MM.1S (cell line): ENCODE measurements at regions not wholly inside any gene's neighbourhood (a gene's known extent, or its start where the extent isn't known, plus 50 kb on each side); places are given as distances from the start of the nearest gene placed in this dataset.

Experiments used
- DNase-seq: peaks from one replicate; pipeline ENCODE4 v3.0.0-alpha.2; 2015
- H2AFZ ChIP-seq: fragments of 300-600 bp; sonication (generic); 2 replicates; pipeline ENCODE4 v1.6.0; 2016; ENCODE audit warnings: antibody characterized with exemption, low read length
- H3F3A ChIP-seq: fragments of 300-600 bp; sonication (generic); 2 replicates; pipeline ENCODE4 v1.6.1; 2016; ENCODE audit warnings: mild to moderate bottlenecking, antibody characterized with exemption, low read length, moderate library complexity, mixed read lengths; ENCODE audit not compliant: insufficient read depth
- H3K27ac ChIP-seq: fragments of 300-600 bp; sonication (generic); 2 replicates; pipeline ENCODE4 v1.5.1; 2016; ENCODE audit warnings: mild to moderate bottlenecking, low read length
- H3K27me3 ChIP-seq: fragments of 300-600 bp; sonication (generic); replicated peaks from 2 replicates; pipeline ENCODE4 v1.6.0; 2016; ENCODE audit warnings: low read length; ENCODE audit not compliant: insufficient read depth
- H3K36me3 ChIP-seq: fragments of 300-600 bp; sonication (generic); replicated peaks from 2 replicates; pipeline ENCODE4 v1.6.1; 2016; ENCODE audit warnings: mild to moderate bottlenecking, low read length, mixed read lengths; ENCODE audit not compliant: insufficient read depth
- H3K4me1 ChIP-seq: fragments of 300-600 bp; sonication (generic); 2 replicates; pipeline ENCODE4 v1.6.1; 2016; ENCODE audit warnings: low read length, mixed read lengths
- H3K4me2 ChIP-seq: fragments of 300-600 bp; sonication (generic); 2 replicates; pipeline ENCODE4 v1.6.0; 2016; ENCODE audit warnings: low read depth, low read length
- H3K4me3 ChIP-seq: fragments of 300-600 bp; sonication (generic); 2 replicates; pipeline ENCODE4 v1.5.1; 2016; ENCODE audit warnings: low read length, mixed read lengths
- H3K79me2 ChIP-seq: fragments of 300-600 bp; sonication (generic); 2 replicates; pipeline ENCODE4 v1.6.1; 2016; ENCODE audit warnings: mixed run types, low read length, mixed read lengths
- H3K9ac ChIP-seq: fragments of 300-600 bp; sonication (generic); 2 replicates; pipeline ENCODE4 v1.6.1; 2016; ENCODE audit warnings: low read length, mixed read lengths
- H3K9me2 ChIP-seq: fragments of 300-600 bp; sonication (generic); replicated peaks from 2 replicates; pipeline ENCODE4 v1.6.1; 2016; ENCODE audit warnings: mild to moderate bottlenecking, low read length, mixed read lengths; ENCODE audit not compliant: insufficient read depth
- H3K9me3 ChIP-seq: fragments of 300-600 bp; sonication (generic); replicated peaks from 2 replicates; pipeline ENCODE4 v1.6.1; 2016; ENCODE audit warnings: mild to moderate bottlenecking, low read length, mixed read lengths; ENCODE audit not compliant: insufficient read depth
- H4K20me1 ChIP-seq: fragments of 300-600 bp; sonication (generic); 2 replicates; pipeline ENCODE4 v1.6.1; 2016; ENCODE audit warnings: mild to moderate bottlenecking, low read length, moderate library complexity, mixed read lengths; ENCODE audit not compliant: insufficient read depth
- EZH2 ChIP-seq: fragments of 300-600 bp; sonication (generic); optimal IDR thresholded peaks from 2 replicates; pipeline ENCODE3; 2017; ENCODE audit warnings: low read depth, mild to moderate bottlenecking, antibody characterized with exemption, low read length, mixed read lengths
- EZH2phosphoT487 ChIP-seq: fragments of 300-600 bp; sonication (generic); IDR thresholded peaks from 2 replicates; pipeline ENCODE4 v1.6.1; 2018; ENCODE audit warnings: antibody characterized with exemption, low read length
- TF ChIP-seq, protein P1 (sequence below): fragments of 300-600 bp; sonication (generic); IDR thresholded peaks from 2 replicates; pipeline ENCODE4 v1.5.1; 2016; ENCODE audit warnings: antibody characterized with exemption, low read length, mixed read lengths

DNA sequence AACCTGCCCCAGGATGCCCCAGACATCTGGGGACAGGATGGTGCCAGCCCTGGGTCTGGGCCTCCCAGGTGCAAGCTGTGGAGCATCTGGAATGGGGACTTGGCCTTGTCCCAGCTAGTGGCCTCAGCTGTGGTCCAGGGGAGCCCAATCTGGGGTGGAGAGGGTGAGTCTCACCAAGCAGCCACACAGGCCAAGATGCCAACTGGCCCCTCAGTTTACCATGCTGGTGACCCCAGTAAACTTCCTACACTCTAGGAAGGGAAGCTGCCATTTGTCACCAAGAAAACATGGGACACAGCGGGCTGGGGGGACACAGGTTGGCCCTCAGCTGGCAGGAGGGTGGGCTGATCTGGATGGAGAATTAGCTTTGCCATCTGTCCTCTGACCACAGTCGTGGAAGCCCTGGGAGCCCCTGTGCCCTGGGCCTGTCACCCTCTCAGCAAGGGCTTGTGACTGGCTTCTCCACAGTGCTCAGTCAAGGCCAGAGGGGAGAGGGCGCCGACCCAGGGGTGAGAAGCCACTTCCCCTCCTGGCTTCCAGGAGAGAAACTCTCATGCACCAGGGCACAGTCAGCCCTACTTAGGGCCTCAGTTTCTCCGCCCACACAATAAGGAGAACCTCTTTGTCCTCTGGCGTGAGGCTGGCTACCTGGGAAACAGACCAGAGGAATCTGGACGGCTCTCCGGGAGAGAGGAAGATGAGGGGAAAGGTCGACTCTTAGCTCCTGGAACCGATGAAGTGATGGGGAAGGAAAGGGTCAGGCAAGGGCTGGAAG is 126.4 kb upstream of the SMURF2 start:
- TF ChIP-seq EZH2phosphoT487 (no peak), EZH2 (no peak)
- TF ChIP-seq, protein P1, sequence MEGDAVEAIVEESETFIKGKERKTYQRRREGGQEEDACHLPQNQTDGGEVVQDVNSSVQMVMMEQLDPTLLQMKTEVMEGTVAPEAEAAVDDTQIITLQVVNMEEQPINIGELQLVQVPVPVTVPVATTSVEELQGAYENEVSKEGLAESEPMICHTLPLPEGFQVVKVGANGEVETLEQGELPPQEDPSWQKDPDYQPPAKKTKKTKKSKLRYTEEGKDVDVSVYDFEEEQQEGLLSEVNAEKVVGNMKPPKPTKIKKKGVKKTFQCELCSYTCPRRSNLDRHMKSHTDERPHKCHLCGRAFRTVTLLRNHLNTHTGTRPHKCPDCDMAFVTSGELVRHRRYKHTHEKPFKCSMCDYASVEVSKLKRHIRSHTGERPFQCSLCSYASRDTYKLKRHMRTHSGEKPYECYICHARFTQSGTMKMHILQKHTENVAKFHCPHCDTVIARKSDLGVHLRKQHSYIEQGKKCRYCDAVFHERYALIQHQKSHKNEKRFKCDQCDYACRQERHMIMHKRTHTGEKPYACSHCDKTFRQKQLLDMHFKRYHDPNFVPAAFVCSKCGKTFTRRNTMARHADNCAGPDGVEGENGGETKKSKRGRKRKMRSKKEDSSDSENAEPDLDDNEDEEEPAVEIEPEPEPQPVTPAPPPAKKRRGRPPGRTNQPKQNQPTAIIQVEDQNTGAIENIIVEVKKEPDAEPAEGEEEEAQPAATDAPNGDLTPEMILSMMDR, result no peak
- Histone ChIP-seq H3K9ac (no peak overlapping the region), H4K20me1 (no peaks in the 10 kb centered on the region), H3K27ac (no peak overlapping the region), H3K9me2 (no peaks in the 10 kb centered on the region), H2AFZ (no peak overlapping the region), H3K4me1 (no peaks in the 10 kb centered on the region), H3K27me3 (no peaks in the 10 kb centered on the region), H3K4me2 (no peak overlapping the region), H3K9me3 (no peaks in the 10 kb centered on the region), H3F3A (no peaks in the 10 kb centered on the region), H3K36me3 (no peaks in the 10 kb centered on the region), H3K4me3 (no peak overlapping the region), H3K79me2 (no peaks in the 10 kb centered on the region)
- DNase-seq, result no peak

DNA sequence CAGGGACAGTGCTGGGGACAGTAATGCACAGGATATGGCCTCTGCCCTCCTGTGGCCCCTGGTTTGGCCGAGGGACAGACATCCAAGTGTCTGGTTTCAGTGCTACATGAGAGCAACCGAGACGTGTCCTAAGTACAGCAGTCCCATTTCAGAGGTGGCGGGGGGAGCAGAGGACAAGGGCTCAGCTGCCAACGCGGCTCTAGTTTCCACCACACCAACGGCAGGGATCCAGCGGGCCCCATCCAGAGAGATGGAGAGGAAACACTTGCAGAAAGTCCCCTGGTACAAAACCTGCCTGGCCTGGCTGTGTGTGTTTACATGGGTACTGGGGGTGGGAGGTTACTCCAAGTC is 125.8 kb upstream of the SMURF2 start:
- H3K79me2 ChIP-seq, result no peaks in the 10 kb centered on the region
- no peak overlapping the region for H3K9ac ChIP-seq
- no peaks in the 10 kb centered on the region for H3K9me2 ChIP-seq
- no peak overlapping the region for H2AFZ ChIP-seq
- TF ChIP-seq, protein P1, result no peak
- no peak for TF ChIP-seq EZH2
- no peak for TF ChIP-seq EZH2phosphoT487
- H3K4me2 ChIP-seq, result no peak overlapping the region
- H3K4me3 ChIP-seq, result no peak overlapping the region
- H3K27me3 ChIP-seq, result no peaks in the 10 kb centered on the region
- H3K27ac ChIP-seq, result no peak overlapping the region
- no peaks in the 10 kb centered on the region for H3K36me3 ChIP-seq
- no peaks in the 10 kb centered on the region for H4K20me1 ChIP-seq
- H3K4me1 ChIP-seq, result no peaks in the 10 kb centered on the region
- no peaks in the 10 kb centered on the region for H3F3A ChIP-seq
- H3K9me3 ChIP-seq, result no peaks in the 10 kb centered on the region
- DNase-seq, result no peak

DNA sequence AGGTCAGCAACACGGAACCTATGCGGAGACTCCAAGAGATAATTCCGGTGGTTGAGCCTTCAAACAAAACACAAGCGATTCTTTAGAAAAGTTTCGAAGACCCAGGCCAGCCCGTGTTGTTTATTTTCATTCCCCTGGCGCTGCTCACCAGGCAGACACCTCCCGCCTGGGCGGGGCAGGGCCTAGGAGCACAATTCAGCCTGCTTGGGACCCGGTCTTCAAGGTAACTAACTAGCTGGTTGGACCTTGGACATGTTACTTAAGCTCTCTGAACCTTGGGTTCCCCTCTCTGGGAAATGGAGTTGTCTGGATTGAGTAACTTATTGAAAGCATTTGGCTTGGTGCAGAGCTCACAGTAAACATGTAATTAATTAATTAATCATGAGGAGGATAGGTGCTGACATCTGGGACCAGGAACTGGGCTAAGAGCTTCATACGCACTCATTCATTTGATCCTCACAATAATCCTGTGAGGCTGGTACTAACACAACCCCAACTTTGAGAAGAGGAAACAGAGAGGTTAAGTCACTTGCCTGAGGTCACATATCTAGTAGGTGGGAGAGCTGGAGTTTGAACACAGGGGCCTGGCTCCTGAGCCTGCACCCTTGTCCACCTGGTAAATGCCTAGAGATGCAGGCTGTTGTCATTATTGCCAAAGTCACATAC is 125.3 kb upstream of the SMURF2 start:
- H3K27me3 ChIP-seq, result no peaks in the 10 kb centered on the region
- no peak overlapping the region for H3K4me2 ChIP-seq
- H3K9me3 ChIP-seq, result no peaks in the 10 kb centered on the region
- H3K4me3 ChIP-seq, result no peak overlapping the region
- H3K9ac ChIP-seq, result no peak overlapping the region
- H3K9me2 ChIP-seq, result no peaks in the 10 kb centered on the region
- H3K27ac ChIP-seq, result no peak overlapping the region
- TF ChIP-seq, protein P1, result no peak
- TF ChIP-seq EZH2 (no peak), EZH2phosphoT487 (no peak)
- no peak overlapping the region for H2AFZ ChIP-seq
- no peak for DNase-seq
- H3K4me1 ChIP-seq, result no peaks in the 10 kb centered on the region
- H3K36me3 ChIP-seq, result no peaks in the 10 kb centered on the region
- H3K79me2 ChIP-seq, result no peaks in the 10 kb centered on the region
- H4K20me1 ChIP-seq, result no peaks in the 10 kb centered on the region
- H3F3A ChIP-seq, result no peaks in the 10 kb centered on the region
